Loucy (cell line): ENCODE measurements at regions not wholly inside any gene's neighbourhood (a gene's known extent, or its start where the extent isn't known, plus 50 kb on each side); places are given as distances from the start of the nearest gene placed in this dataset.

Experiments
- H2AFZ ChIP-seq: fragments of 200-600 bp; sonication (generic); 2 replicates; pipeline ENCODE4 v1.6.0; 2016; ENCODE audit warnings: antibody characterized with exemption, mild to moderate bottlenecking, low read length, moderate library complexity
- H3F3A ChIP-seq: fragments of 200-600 bp; 2 replicates; pipeline ENCODE4 v1.6.0; 2016; ENCODE audit warnings: antibody characterized with exemption, low read depth, mild to moderate bottlenecking
- H3K27me3 ChIP-seq: fragments of 200-600 bp; sonication (generic); 2 replicates; pipeline ENCODE4 v1.6.1; 2014; ENCODE audit warnings: low read length, mild to moderate bottlenecking; ENCODE audit not compliant: insufficient read depth, poor library complexity, severe bottlenecking
- H3K36me3 ChIP-seq: fragments of 200-600 bp; sonication (generic); 2 replicates; pipeline ENCODE4 v1.6.1; 2016; ENCODE audit warnings: low read length; ENCODE audit not compliant: insufficient read depth
- H3K4me1 ChIP-seq: fragments of 200-600 bp; sonication (generic); 2 replicates; pipeline ENCODE4 v1.5.1; 2014; ENCODE audit warnings: low read length, mild to moderate bottlenecking; ENCODE audit not compliant: insufficient read depth, poor library complexity, severe bottlenecking
- H3K4me2 ChIP-seq: fragments of 200-600 bp; sonication (generic); 2 replicates; pipeline ENCODE4 v1.6.0; 2014; ENCODE audit warnings: antibody characterized with exemption, low read length, low read depth, mild to moderate bottlenecking; ENCODE audit not compliant: poor library complexity, severe bottlenecking
- H3K4me3 ChIP-seq: fragments of 200-600 bp; sonication (generic); 2 replicates; pipeline ENCODE4 v1.5.1; 2014; ENCODE audit warnings: low read length, mild to moderate bottlenecking, mixed read lengths; ENCODE audit not compliant: poor library complexity, severe bottlenecking
- H3K79me2 ChIP-seq: fragments of 200-600 bp; sonication (generic); 2 replicates; pipeline ENCODE4 v1.6.1; 2014; ENCODE audit warnings: low read length; ENCODE audit not compliant: insufficient read depth
- H3K9ac ChIP-seq: fragments of 200-600 bp; sonication (generic); 2 replicates; pipeline ENCODE4 v1.6.0; 2014; ENCODE audit warnings: mild to moderate bottlenecking, low read depth, low read length, moderate library complexity; ENCODE audit not compliant: poor library complexity, severe bottlenecking
- H3K9me2 ChIP-seq: fragments of 200-600 bp; sonication (generic); replicated peaks from 2 replicates; pipeline ENCODE4 v1.6.1; 2016; ENCODE audit warnings: low read depth, low read length, mixed read lengths
- H3K9me3 ChIP-seq: fragments of 200-600 bp; sonication (generic); 2 replicates; pipeline ENCODE4 v1.6.1; 2014; ENCODE audit warnings: mild to moderate bottlenecking, antibody characterized with exemption, low read length, low read depth; ENCODE audit not compliant: insufficient read depth
- H4K20me1 ChIP-seq: fragments of 200-600 bp; sonication (generic); 2 replicates; pipeline ENCODE4 v1.6.0; 2014; ENCODE audit warnings: antibody characterized with exemption, low read length, mild to moderate bottlenecking; ENCODE audit not compliant: insufficient read depth, poor library complexity, severe bottlenecking
- CTCF ChIP-seq: fragments of 200-600 bp; sonication (generic); conservative IDR thresholded peaks from 2 replicates; pipeline ENCODE4 v1.5.1; 2014; ENCODE audit warnings: mild to moderate bottlenecking, antibody characterized with exemption, low read length
- EZH2phosphoT487 ChIP-seq: fragments of 200-600 bp; IDR thresholded peaks from 2 replicates; pipeline ENCODE4 v1.6.1; 2018; ENCODE audit warnings: antibody characterized with exemption, mild to moderate bottlenecking, moderate library complexity, borderline replicate concordance

- Histone ChIP-seq H2AFZ (no peak overlapping the region), H3K4me2 (no peak overlapping the region), H3F3A (no peaks in the 10 kb centered on the region), H3K79me2 (no peaks in the 10 kb centered on the region), H4K20me1 (no peaks in the 10 kb centered on the region), H3K9me2 (no peaks in the 10 kb centered on the region), H3K4me1 (no peaks in the 10 kb centered on the region), H3K27me3 (no peaks in the 10 kb centered on the region), H3K4me3 (no peak overlapping the region), H3K36me3 (no peaks in the 10 kb centered on the region), H3K9ac (no peak overlapping the region), H3K9me3 (peaks cover 4% of the 10 kb centered on the region; the same call in 1 of the 2 replicates)
- no peak for TF ChIP-seq CTCF
- no peak for TF ChIP-seq EZH2phosphoT487
Measured at GRCh38 chr14:82520765-82521164, 987.1 kb upstream of the SEL1L start.

GRCh38 chr14:82521191-82521590 is 987.5 kb upstream of the SEL1L start:
- Histone ChIP-seq H3K79me2 (no peaks in the 10 kb centered on the region), H2AFZ (no peak overlapping the region), H3K4me2 (no peak overlapping the region), H3K9me3 (peaks cover 4% of the 10 kb centered on the region; the same call in 1 of the 2 replicates), H3K36me3 (no peaks in the 10 kb centered on the region), H3K9me2 (no peaks in the 10 kb centered on the region), H3F3A (no peaks in the 10 kb centered on the region), H3K4me3 (no peak overlapping the region), H3K27me3 (no peaks in the 10 kb centered on the region), H3K9ac (no peak overlapping the region), H4K20me1 (no peaks in the 10 kb centered on the region), H3K4me1 (no peaks in the 10 kb centered on the region)
- TF ChIP-seq EZH2phosphoT487 (no peak), CTCF (no peak)

- H3K4me1 ChIP-seq, result no peaks in the 10 kb centered on the region
- H2AFZ ChIP-seq, result no peak overlapping the region
- H3K27me3 ChIP-seq, result no peaks in the 10 kb centered on the region
- no peaks in the 10 kb centered on the region for H3K9me3 ChIP-seq
- H3K9me2 ChIP-seq, result no peaks in the 10 kb centered on the region
- H4K20me1 ChIP-seq, result no peaks in the 10 kb centered on the region
- H3K4me2 ChIP-seq, result no peak overlapping the region
- no peaks in the 10 kb centered on the region for H3F3A ChIP-seq
- TF ChIP-seq EZH2phosphoT487 (no peak), CTCF (no peak)
- H3K9ac ChIP-seq, result no peak overlapping the region
- H3K36me3 ChIP-seq, result no peaks in the 10 kb centered on the region
- H3K4me3 ChIP-seq, result no peak overlapping the region
- H3K79me2 ChIP-seq, result no peaks in the 10 kb centered on the region
Measured at GRCh38 chr14:82528016-82528415, 994.4 kb upstream of the SEL1L start.
